KMS-11 (cell line): ENCODE measurements at regions not wholly inside any gene's neighbourhood (a gene's known extent, or its start where the extent isn't known, plus 50 kb on each side); places are given as distances from the start of the nearest gene placed in this dataset.

ENCODE experiments used
- H2AFZ ChIP-seq: fragments of 200-600 bp; sonication (generic); 2 replicates; pipeline ENCODE4 v1.6.1; 2016; ENCODE audit warnings: antibody characterized with exemption, mixed run types, low read depth
- H3K27ac ChIP-seq: fragments of 200-600 bp; sonication (generic); 2 replicates; pipeline ENCODE4 v1.6.1; 2016; ENCODE audit warnings: mild to moderate bottlenecking, mixed run types
- H3K27me3 ChIP-seq: fragments of 200-600 bp; sonication (generic); 2 replicates; pipeline ENCODE4 v1.6.1; 2017; ENCODE audit warnings: mild to moderate bottlenecking, low read depth, mixed run types, moderate library complexity; ENCODE audit not compliant: insufficient read depth
- H3K36me3 ChIP-seq: fragments of 200-600 bp; sonication (generic); 2 replicates; pipeline ENCODE4 v1.6.1; 2017; ENCODE audit warnings: mild to moderate bottlenecking, mixed run types; ENCODE audit not compliant: insufficient read depth
- H3K4me1 ChIP-seq: fragments of 200-600 bp; sonication (generic); 2 replicates; pipeline ENCODE4 v1.6.1; 2016; ENCODE audit warnings: mild to moderate bottlenecking, low read depth, mixed run types; ENCODE audit not compliant: poor library complexity, severe bottlenecking
- H3K4me2 ChIP-seq: fragments of 200-600 bp; sonication (generic); 2 replicates; pipeline ENCODE4 v1.7.0; 2016; ENCODE audit warnings: mild to moderate bottlenecking, mixed run types
- H3K4me3 ChIP-seq: fragments of 200-600 bp; sonication (generic); IDR thresholded peaks from 2 replicates; pipeline ENCODE4 v1.6.1; 2017; ENCODE audit warnings: low read depth, low read length, mixed read lengths; ENCODE audit not compliant: insufficient read depth
- H3K79me2 ChIP-seq: fragments of 200-600 bp; sonication (generic); 2 replicates; pipeline ENCODE4 v1.6.1; 2016; ENCODE audit warnings: low read depth, mixed run types; ENCODE audit not compliant: insufficient read depth
- H3K9ac ChIP-seq: fragments of 200-600 bp; sonication (generic); 2 replicates; pipeline ENCODE4 v1.6.1; 2016; ENCODE audit warnings: mild to moderate bottlenecking, mixed run types
- H4K20me1 ChIP-seq: fragments of 200-600 bp; sonication (generic); 2 replicates; pipeline ENCODE4 v1.6.1; 2016; ENCODE audit warnings: mild to moderate bottlenecking, mixed run types; ENCODE audit not compliant: insufficient read depth
- TF ChIP-seq, protein P1 (sequence below): fragments of 200-600 bp; sonication (generic); conservative IDR thresholded peaks from 2 replicates; pipeline ENCODE4 v1.6.1; 2017; ENCODE audit warnings: low read depth, mild to moderate bottlenecking, antibody characterized with exemption, low read length, moderate library complexity, mixed read lengths

- H2AFZ ChIP-seq: no peak overlapping the region
- H3K79me2 ChIP-seq: no peaks in the 10 kb centered on the region
- H3K27ac ChIP-seq: no peak overlapping the region
- H3K4me2 ChIP-seq: no peak overlapping the region
- H3K9ac ChIP-seq: no peak overlapping the region
- H3K27me3 ChIP-seq: no peaks in the 10 kb centered on the region
- H3K4me3 ChIP-seq: no peak overlapping the region
- H3K36me3 ChIP-seq: no peaks in the 10 kb centered on the region
- TF ChIP-seq, protein P1, sequence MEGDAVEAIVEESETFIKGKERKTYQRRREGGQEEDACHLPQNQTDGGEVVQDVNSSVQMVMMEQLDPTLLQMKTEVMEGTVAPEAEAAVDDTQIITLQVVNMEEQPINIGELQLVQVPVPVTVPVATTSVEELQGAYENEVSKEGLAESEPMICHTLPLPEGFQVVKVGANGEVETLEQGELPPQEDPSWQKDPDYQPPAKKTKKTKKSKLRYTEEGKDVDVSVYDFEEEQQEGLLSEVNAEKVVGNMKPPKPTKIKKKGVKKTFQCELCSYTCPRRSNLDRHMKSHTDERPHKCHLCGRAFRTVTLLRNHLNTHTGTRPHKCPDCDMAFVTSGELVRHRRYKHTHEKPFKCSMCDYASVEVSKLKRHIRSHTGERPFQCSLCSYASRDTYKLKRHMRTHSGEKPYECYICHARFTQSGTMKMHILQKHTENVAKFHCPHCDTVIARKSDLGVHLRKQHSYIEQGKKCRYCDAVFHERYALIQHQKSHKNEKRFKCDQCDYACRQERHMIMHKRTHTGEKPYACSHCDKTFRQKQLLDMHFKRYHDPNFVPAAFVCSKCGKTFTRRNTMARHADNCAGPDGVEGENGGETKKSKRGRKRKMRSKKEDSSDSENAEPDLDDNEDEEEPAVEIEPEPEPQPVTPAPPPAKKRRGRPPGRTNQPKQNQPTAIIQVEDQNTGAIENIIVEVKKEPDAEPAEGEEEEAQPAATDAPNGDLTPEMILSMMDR: no peak
- peaks cover 6% of the 10 kb centered on the region for H3K4me1 ChIP-seq
- no peaks in the 10 kb centered on the region for H4K20me1 ChIP-seq
Observed at GRCh38 chr2:118755901-118756300, 91.5 kb downstream of the EN1 start.

GRCh38 chr2:118755384-118755783, 92.1 kb downstream of the EN1 start:
- Histone ChIP-seq H3K9ac (no peak overlapping the region), H3K27me3 (no peaks in the 10 kb centered on the region)

DNA sequence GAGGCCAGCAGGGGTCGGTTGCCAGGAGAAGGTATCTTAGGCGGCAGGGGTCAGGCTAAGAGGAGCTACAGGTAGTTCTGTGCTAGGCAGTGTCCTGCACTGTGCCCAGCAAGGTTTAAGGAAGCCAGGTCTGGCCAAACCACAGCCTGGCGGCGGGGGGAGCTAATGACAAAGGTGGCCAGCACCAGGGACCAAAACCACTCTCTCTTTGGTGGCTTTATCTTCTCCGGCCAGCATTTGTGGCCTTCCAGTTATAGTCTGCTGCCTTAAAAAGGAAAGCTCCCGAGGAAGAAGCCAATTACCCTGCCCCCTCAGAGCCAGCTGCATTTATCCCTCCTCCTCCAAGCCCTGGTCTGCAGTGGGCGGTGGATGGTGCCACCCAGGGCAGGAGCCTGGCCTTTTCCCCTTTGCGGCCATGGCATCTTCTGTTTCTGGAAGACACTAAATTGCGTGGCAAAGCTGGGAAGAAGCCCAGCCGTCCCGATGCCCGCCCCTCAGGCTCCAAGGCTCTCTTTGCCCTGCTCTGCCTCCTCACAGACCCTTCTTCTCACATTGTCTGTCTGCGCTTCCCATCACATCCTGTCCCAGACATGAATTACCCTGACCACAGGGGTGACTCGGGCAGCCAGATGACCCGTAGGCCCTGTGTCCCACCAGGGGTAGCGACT, 94.6 kb downstream of the EN1 start:
- Histone ChIP-seq H3K27me3 (no peaks in the 10 kb centered on the region), H3K4me1 (peaks cover 6% of the 10 kb centered on the region), H3K27ac (no peak overlapping the region), H2AFZ (no peak overlapping the region), H3K9ac (no peak overlapping the region), H3K4me2 (no peak overlapping the region), H3K79me2 (no peaks in the 10 kb centered on the region), H3K4me3 (no peak overlapping the region), H3K36me3 (no peaks in the 10 kb centered on the region), H4K20me1 (no peaks in the 10 kb centered on the region)
- TF ChIP-seq, protein P1: no peak

More at GRCh38 chr2:118755384-118755783, 92.1 kb downstream of the EN1 start:
- no peak overlapping the region for H3K4me3 ChIP-seq
- no peaks in the 10 kb centered on the region for H3K36me3 ChIP-seq
- H4K20me1 ChIP-seq: no peaks in the 10 kb centered on the region
- H3K27ac ChIP-seq: no peak overlapping the region
- H3K79me2 ChIP-seq: no peaks in the 10 kb centered on the region
- H3K4me2 ChIP-seq: no peak overlapping the region
- H2AFZ ChIP-seq: no peak overlapping the region
- peaks cover 6% of the 10 kb centered on the region for H3K4me1 ChIP-seq
- TF ChIP-seq, protein P1: no peak

- Histone ChIP-seq H3K79me2 (no peaks in the 10 kb centered on the region), H3K27ac (no peak overlapping the region), H2AFZ (no peak overlapping the region), H4K20me1 (no peaks in the 10 kb centered on the region), H3K4me3 (no peak overlapping the region), H3K4me2 (no peak overlapping the region), H3K36me3 (no peaks in the 10 kb centered on the region), H3K27me3 (no peaks in the 10 kb centered on the region), H3K4me1 (peaks cover 6% of the 10 kb centered on the region), H3K9ac (no peak overlapping the region)
- TF ChIP-seq, protein P1: no peak
Observed at GRCh38 chr2:118750959-118751565, 96.4 kb downstream of the EN1 start.
